Suppressor macrophage (primary cell): ENCODE measurements at regions not wholly inside any gene's neighbourhood (a gene's known extent, or its start where the extent isn't known, plus 50 kb on each side); places are given as distances from the start of the nearest gene placed in this dataset.
"Not testable (repeated sequence)": the region's sequence is repeated elsewhere in the genome, so short reads cannot be mapped to it uniquely, and the experiment has no call there.

Experiments
- DNase-seq, 4 experiments: peaks; one replicate each; pipeline ENCODE4 v3.0.0-alpha.2; 2020 to 2022

GRCh38 chr2:111252436-111252835 lies 131.7 kb downstream of the BCL2L11 start:
- no peak for DNase-seq

GRCh38 chr2:111254916-111255315 lies 134.2 kb downstream of the BCL2L11 start:
- DNase-seq = not testable (repeated sequence)

- not testable (repeated sequence) for DNase-seq
Observed at GRCh38 chr2:111256628-111257027, 135.9 kb downstream of the BCL2L11 start.

- not testable (repeated sequence) for DNase-seq
Observed at GRCh38 chr2:111257607-111258006, 136.9 kb downstream of the BCL2L11 start.

GRCh38 chr2:111258318-111258717 lies 137.6 kb downstream of the BCL2L11 start:
- DNase-seq = not testable (repeated sequence)

- not testable (repeated sequence) for DNase-seq
Observed at GRCh38 chr2:111262627-111263379, 142.1 kb downstream of the BCL2L11 start.

GRCh38 chr2:111263380-111264017 lies 142.8 kb downstream of the BCL2L11 start:
- DNase-seq = not testable (repeated sequence)

GRCh38 chr2:111264956-111265355 lies 144.2 kb downstream of the BCL2L11 start:
- DNase-seq = not testable (repeated sequence)

- not testable (repeated sequence) for DNase-seq
Observed at GRCh38 chr2:111266556-111266955, 145.8 kb downstream of the BCL2L11 start.

- DNase-seq = not testable (repeated sequence)
Observed at GRCh38 chr2:111267038-111267437, 146.3 kb downstream of the BCL2L11 start.

GRCh38 chr2:111269761-111270323 lies 149.1 kb downstream of the BCL2L11 start:
- not testable (repeated sequence) for DNase-seq

- not testable (repeated sequence) for DNase-seq
Observed at GRCh38 chr2:111270569-111270968, 149.9 kb downstream of the BCL2L11 start.

- not testable (repeated sequence) for DNase-seq
Observed at GRCh38 chr2:111271647-111272304, 151.1 kb downstream of the BCL2L11 start.

- not testable (repeated sequence) for DNase-seq
Observed at GRCh38 chr2:111273007-111273406, 152.3 kb downstream of the BCL2L11 start.

GRCh38 chr2:111275047-111275853 lies 154.5 kb downstream of the BCL2L11 start:
- DNase-seq = not testable (repeated sequence)

- DNase-seq = not testable (repeated sequence)
Observed at GRCh38 chr2:111275854-111276171, 155.1 kb downstream of the BCL2L11 start.

GRCh38 chr2:111278133-111278532 lies 157.4 kb downstream of the BCL2L11 start:
- DNase-seq = not testable (repeated sequence)

- DNase-seq = not testable (repeated sequence)
Observed at GRCh38 chr2:111280709-111281286, 160.1 kb downstream of the BCL2L11 start.

- DNase-seq = not testable (repeated sequence)
Observed at GRCh38 chr2:111282162-111282561, 161.4 kb downstream of the BCL2L11 start.

- DNase-seq = not testable (repeated sequence)
Observed at GRCh38 chr2:111287646-111288568, 167.2 kb downstream of the BCL2L11 start.

- DNase-seq = not testable (repeated sequence)
Observed at GRCh38 chr2:111290370-111290769, 169.7 kb downstream of the BCL2L11 start.
